Muscle of leg (tissue), 3 donors: ENCODE measurements at regions not wholly inside any gene's neighbourhood (a gene's known extent, or its start where the extent isn't known, plus 50 kb on each side); places are given as distances from the start of the nearest gene placed in this dataset.
A peak's percentile ranks its signal among the peaks of the same experiment; 100 is the strongest.

ENCODE experiments used
- DNase-seq: peaks from one replicate; pipeline ENCODE4 v3.0.0; 2013
- H3K27ac ChIP-seq: one replicate; pipeline ENCODE4 v1.5.1; 2013; ENCODE audit warnings: mild to moderate bottlenecking, low read length, control low read depth
- H3K27me3 ChIP-seq: one replicate; pipeline ENCODE4 v1.6.1; 2013; ENCODE audit warnings: low read length; ENCODE audit not compliant: control insufficient read depth, insufficient read depth
- H3K36me3 ChIP-seq: one replicate; pipeline ENCODE4 v1.6.1; 2013; ENCODE audit warnings: low read length; ENCODE audit not compliant: control insufficient read depth, insufficient read depth
- H3K4me1 ChIP-seq: one replicate; pipeline ENCODE4 v1.6.1; 2013; ENCODE audit warnings: low read length; ENCODE audit not compliant: control insufficient read depth, insufficient read depth
- H3K4me3 ChIP-seq: one replicate; pipeline ENCODE4 v1.5.1; 2013; ENCODE audit warnings: low read length, control low read depth
- H3K9me3 ChIP-seq: replicated peaks from 2 replicates; pipeline ENCODE4 v1.6.1; 2013; ENCODE audit warnings: low read depth, low read length; ENCODE audit not compliant: control insufficient read depth
- WGBS: methylation state at CpG from one replicate; pipeline ENCODE4 v1.1.5; 2013; ENCODE audit warnings: missing lambda C conversion rate; ENCODE audit not compliant: insufficient coverage; 5-methylcytosine and 5-hydroxymethylcytosine counted together

DNA sequence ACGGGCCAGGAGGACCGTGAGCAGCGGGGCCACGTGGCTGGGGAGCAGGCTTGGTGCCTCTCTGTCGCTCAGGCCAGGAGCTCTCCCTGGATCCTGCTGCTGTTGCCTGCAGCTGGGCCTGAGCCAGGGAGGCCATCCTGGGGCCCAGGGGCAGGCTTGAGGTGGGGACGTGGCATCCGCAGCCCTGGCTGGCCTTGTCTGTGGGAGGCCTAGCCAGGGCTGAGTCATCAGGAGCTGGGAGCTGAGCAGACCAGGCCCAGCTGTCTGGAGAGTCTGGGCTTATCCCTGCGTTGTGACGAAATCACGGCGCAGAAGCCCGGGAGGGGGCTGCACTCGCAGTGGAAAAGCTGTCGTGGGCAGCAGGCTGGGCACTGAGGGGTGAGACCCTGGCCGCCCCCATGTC lies 138.8 kb upstream of the COL5A1 start:
- 60% methylated on average over 15 of the region's 15 CpGs for WGBS
- DNase-seq = peak; percentile 92
- no peaks in the 10 kb centered on the region for H3K36me3 ChIP-seq
- peak overlapping the region; percentile 71 for H3K27ac ChIP-seq
- H3K4me1 ChIP-seq = peaks cover 23% of the 10 kb centered on the region
- peaks cover 26% of the 10 kb centered on the region for H3K27me3 ChIP-seq
- H3K4me3 ChIP-seq = no peak overlapping the region
- peaks cover 2% of the 10 kb centered on the region for H3K9me3 ChIP-seq

DNA sequence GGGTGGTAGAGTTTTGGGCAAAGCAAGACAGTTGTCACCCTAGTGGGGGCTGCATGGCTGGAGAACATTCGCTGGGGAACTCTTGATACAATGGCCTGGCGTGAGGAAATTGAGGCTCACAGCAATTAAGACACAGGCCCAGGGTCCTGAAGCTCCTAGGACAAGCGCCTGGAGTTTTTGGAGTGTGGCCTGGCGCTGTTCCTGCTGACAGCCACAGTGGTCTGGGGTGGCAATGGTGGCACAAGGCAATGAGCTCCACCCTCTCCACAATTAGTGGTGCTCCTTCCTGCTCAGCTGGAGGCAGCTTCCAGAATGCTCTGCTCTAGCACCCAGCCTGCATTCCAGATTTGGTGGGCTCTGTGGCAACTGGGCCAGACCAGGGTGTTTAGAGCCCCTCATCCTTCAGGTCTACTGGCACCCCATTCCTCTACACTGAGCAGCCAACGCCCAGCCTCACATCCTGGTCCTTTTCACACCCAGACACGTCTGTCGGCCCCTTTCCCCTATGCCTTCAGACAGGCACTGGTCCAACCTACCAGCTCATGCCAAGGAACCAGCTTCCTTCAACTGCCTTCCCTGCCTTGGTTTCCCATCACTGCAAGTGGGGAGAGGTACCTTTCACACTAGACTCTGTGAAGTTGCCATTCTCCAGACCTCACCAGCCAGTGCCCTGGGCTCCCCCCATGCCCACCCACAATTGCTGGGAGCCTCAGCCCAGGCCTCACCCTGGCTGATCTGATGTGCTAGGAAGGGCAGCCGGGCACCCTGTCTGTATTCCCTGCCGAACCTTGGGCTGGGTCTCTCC lies 138.1 kb upstream of the COL5A1 start:
- Histone ChIP-seq H3K27ac (peak overlapping the region; percentile 71), H3K36me3 (no peaks in the 10 kb centered on the region), H3K27me3 (peaks cover 26% of the 10 kb centered on the region), H3K9me3 (peaks cover 2% of the 10 kb centered on the region), H3K4me3 (no peak overlapping the region), H3K4me1 (peaks cover 23% of the 10 kb centered on the region)
- no peak for DNase-seq
- 95% methylated on average over 6 of the region's 9 CpGs for WGBS

DNA sequence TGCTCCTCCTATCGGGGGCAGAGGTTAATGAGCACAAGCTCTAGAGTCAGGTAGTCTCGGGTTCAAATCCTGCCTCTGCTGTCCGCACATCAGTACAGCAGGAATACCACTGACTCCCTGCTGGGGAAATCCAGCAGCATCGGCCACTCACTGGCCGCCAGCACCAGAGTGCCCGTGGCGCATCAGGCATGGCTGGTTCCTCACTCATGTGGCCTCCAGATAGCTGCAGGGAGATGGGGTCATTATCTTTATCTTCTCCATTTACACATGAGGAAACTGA lies 137.6 kb upstream of the COL5A1 start:
- H3K9me3 ChIP-seq = peaks cover 2% of the 10 kb centered on the region
- WGBS = 92% methylated on average over 6 of the region's 7 CpGs
- no peak for DNase-seq
- H3K4me1 ChIP-seq = peaks cover 23% of the 10 kb centered on the region
- H3K36me3 ChIP-seq = no peaks in the 10 kb centered on the region
- no peak overlapping the region for H3K27ac ChIP-seq
- peaks cover 26% of the 10 kb centered on the region for H3K27me3 ChIP-seq
- H3K4me3 ChIP-seq = no peak overlapping the region

- Histone ChIP-seq H3K4me3 (no peak overlapping the region), H3K4me1 (peaks cover 23% of the 10 kb centered on the region), H3K27ac (no peak overlapping the region), H3K36me3 (no peaks in the 10 kb centered on the region), H3K9me3 (peaks cover 2% of the 10 kb centered on the region), H3K27me3 (peaks cover 24% of the 10 kb centered on the region)
- no peak for DNase-seq
- no CpG with 5 or more reads among the region's 11 CpGs for WGBS
Measured at GRCh38 chr9:134505032-134505431, 136.6 kb upstream of the COL5A1 start.

DNA sequence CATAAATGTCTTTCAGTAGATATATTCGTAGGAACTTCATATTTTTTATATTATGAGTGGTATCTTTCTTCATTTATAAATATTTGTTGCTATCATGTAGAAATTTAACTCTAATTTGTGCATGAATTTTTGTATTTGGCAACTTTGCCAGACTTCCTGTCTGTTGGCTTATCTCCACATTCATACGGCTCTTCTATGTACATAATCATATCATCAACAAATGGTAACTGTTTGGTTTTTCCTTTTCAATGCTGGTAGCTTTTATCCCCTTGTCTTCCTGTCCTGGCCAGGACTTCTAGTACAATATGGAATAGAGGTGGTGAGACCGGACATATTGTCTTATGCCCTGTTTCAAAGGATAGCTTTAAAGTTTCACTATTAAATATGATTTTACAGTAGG lies 132.3 kb upstream of the COL5A1 start:
- no peaks in the 10 kb centered on the region for H3K4me1 ChIP-seq

GRCh38 chr9:134509817-134510216 lies 131.8 kb upstream of the COL5A1 start:
- peaks cover 8% of the 10 kb centered on the region for H3K9me3 ChIP-seq
- H3K4me1 ChIP-seq = peaks cover 3% of the 10 kb centered on the region
- WGBS = 90% methylated on average over 1 of the region's 2 CpGs

More for the DNA sequence above, 132.3 kb upstream of the COL5A1 start:
- H3K27me3 ChIP-seq = no peaks in the 10 kb centered on the region
- WGBS = no CpG with 5 or more reads among the region's 3 CpGs
- H3K9me3 ChIP-seq = peaks cover 7% of the 10 kb centered on the region
- no peak overlapping the region for H3K27ac ChIP-seq
- no peak overlapping the region for H3K4me3 ChIP-seq
- DNase-seq = no peak
- no peaks in the 10 kb centered on the region for H3K36me3 ChIP-seq

DNA sequence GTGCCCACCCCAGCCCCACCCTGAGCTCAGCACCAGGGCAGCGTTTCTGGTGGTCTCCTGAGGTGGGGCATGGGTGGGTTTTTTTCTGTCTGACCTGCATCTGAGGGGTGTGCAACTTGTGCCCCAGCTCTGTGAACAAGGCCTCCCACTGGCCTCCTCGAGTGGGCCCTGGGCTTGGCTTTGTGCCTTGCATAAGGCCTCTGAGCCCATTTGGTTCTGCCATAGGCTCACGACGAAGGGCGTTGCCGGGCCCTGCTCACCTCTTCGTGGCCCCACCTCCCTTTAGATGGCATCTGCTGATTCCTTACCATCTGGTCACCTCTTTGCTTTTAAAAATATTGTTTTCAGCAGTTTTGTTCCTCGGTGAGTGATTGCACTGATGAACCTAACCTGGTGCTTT lies 127.1 kb upstream of the COL5A1 start:
- Histone ChIP-seq H3K36me3 (no peaks in the 10 kb centered on the region), H3K4me3 (no peak overlapping the region), H3K4me1 (peaks cover 30% of the 10 kb centered on the region), H3K9me3 (peaks cover 8% of the 10 kb centered on the region), H3K27me3 (no peaks in the 10 kb centered on the region), H3K27ac (no peak overlapping the region)
- no peak for DNase-seq
- 89% methylated on average over 4 of the region's 8 CpGs for WGBS

More at GRCh38 chr9:134509817-134510216, 131.8 kb upstream of the COL5A1 start:
- H3K4me3 ChIP-seq = no peak overlapping the region
- H3K36me3 ChIP-seq = no peaks in the 10 kb centered on the region
- no peak for DNase-seq
- no peak overlapping the region for H3K27ac ChIP-seq
- no peaks in the 10 kb centered on the region for H3K27me3 ChIP-seq

DNA sequence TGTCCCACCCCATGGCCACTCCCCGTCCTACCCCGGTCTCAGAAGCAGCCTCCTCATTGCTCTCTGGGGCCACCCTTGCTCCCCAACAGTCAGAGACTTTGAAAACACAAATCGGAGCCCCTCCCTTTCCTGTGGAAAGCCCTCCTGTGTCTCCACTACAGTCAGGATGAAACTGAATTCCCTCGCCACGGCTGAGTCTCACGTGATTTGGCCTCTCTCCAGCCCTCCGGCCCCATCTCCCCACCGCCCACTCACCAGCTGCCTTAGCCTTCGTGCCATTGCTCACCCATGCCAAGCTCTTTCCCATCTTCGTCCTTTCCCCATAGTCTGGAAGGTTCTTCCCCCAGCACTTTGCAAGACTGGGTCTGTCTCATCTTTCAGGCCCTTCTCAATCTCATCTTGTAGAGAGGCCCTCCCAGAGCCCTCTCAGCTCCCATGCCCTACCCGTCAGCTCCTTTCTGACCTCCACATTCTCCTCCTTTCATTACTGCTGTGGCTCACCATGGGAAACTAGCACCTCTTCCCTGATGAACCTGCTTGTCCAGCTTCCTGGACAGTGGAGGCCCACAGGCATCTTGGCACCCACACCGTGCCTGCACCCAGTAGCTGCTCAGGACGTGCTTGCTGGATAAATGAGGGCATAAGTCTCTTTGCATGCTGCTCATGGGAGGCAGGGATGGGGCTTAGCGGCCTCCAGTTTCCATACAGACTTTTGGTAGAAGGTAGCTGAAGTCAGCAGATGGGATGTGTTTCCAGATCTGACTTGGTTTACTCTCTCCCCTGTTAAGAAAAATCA lies 126.4 kb upstream of the COL5A1 start:
- peak; percentile 62 for DNase-seq
- Histone ChIP-seq H3K4me3 (no peak overlapping the region), H3K27me3 (no peaks in the 10 kb centered on the region), H3K27ac (no peak overlapping the region), H3K4me1 (peaks cover 30% of the 10 kb centered on the region), H3K36me3 (no peaks in the 10 kb centered on the region), H3K9me3 (peaks cover 8% of the 10 kb centered on the region)
- WGBS = 59% methylated on average over 12 of the region's 14 CpGs

GRCh38 chr9:134516464-134516863 lies 125.1 kb upstream of the COL5A1 start:
- H3K36me3 ChIP-seq = no peaks in the 10 kb centered on the region
- no peaks in the 10 kb centered on the region for H3K27me3 ChIP-seq
- H3K9me3 ChIP-seq = peaks cover 15% of the 10 kb centered on the region
- WGBS = 90% methylated on average over 2 of the region's 5 CpGs
- DNase-seq = no peak
- H3K4me1 ChIP-seq = peaks cover 31% of the 10 kb centered on the region
- H3K27ac ChIP-seq = peak overlapping the region; percentile 13
- no peak overlapping the region for H3K4me3 ChIP-seq

- Histone ChIP-seq H3K4me1 (peaks cover 33% of the 10 kb centered on the region), H3K27me3 (no peaks in the 10 kb centered on the region), H3K4me3 (no peak overlapping the region), H3K27ac (peak overlapping the region; percentile 56), H3K9me3 (peaks cover 15% of the 10 kb centered on the region), H3K36me3 (no peaks in the 10 kb centered on the region)
- no peak for DNase-seq
- 79% methylated on average over 14 of the region's 18 CpGs for WGBS
Measured at GRCh38 chr9:134517069-134517680, 124.4 kb upstream of the COL5A1 start.
